Lower leg skin (tissue), 3 donors: ENCODE measurements at regions not wholly inside any gene's neighbourhood (a gene's known extent, or its start where the extent isn't known, plus 50 kb on each side); places are given as distances from the start of the nearest gene placed in this dataset.

Experiments
- CTCF ChIP-seq, 3 donors: fragments of 450-650 bp; IDR thresholded peaks; one replicate each; pipeline ENCODE4 v1.5.1; 2016; ENCODE audit warnings: antibody characterized with exemption in 3 of 3, mild to moderate bottlenecking in 3 of 3, moderate library complexity in 2 of 3
- POLR2A ChIP-seq, 2 donors: fragments of 450-650 bp; IDR thresholded peaks; one replicate each; pipeline ENCODE4 v1.6.1; 2016 to 2017; ENCODE audit warnings: antibody characterized with exemption in 2 of 2, mild to moderate bottlenecking in 1 of 2, moderate library complexity in 1 of 2

- TF ChIP-seq CTCF (IDR thresholded peaks at IDR 0.05) (no peak), POLR2A (IDR thresholded peaks at IDR 0.05) (no peak)
Observed at GRCh38 chr12:59500915-59501314, 94.9 kb upstream of the SLC16A7 start.
